Neural cell (in vitro differentiated cells): ENCODE measurements at regions not wholly inside any gene's neighbourhood (a gene's known extent, or its start where the extent isn't known, plus 50 kb on each side); places are given as distances from the start of the nearest gene placed in this dataset.

Experiments
- H2AFZ ChIP-seq: fragments of 200-600, 300-800 bp; sonication (generic), shearing (Covaris generic); 2 replicates; pipeline ENCODE4 v1.6.0; 2014; ENCODE audit warnings: low read depth, mild to moderate bottlenecking, antibody characterized with exemption, low read length, moderate library complexity
- H3F3A ChIP-seq: fragments of 200-600 bp; shearing (Covaris generic); 2 replicates; pipeline ENCODE4 v1.6.1; 2016; ENCODE audit warnings: mild to moderate bottlenecking, moderate library complexity, mixed read lengths, antibody characterized with exemption, low read length; ENCODE audit not compliant: insufficient read depth, poor library complexity, severe bottlenecking
- H3K27ac ChIP-seq: fragments of 200-600, 300-800 bp; sonication (generic), shearing (Covaris generic); 2 replicates; pipeline ENCODE4 v1.5.1; 2014; ENCODE audit warnings: mild to moderate bottlenecking, low read length, moderate library complexity
- H3K27me3 ChIP-seq: fragments of 300-800, 200-600 bp; sonication (generic), shearing (Covaris generic); 2 replicates; pipeline ENCODE4 v1.6.0; 2014; ENCODE audit warnings: mild to moderate bottlenecking, low read depth, low read length, moderate library complexity; ENCODE audit not compliant: insufficient read depth
- H3K36me3 ChIP-seq: fragments of 300-800, 200-600 bp; sonication (generic), shearing (Covaris generic); 2 replicates; pipeline ENCODE4 v1.5.1; 2014; ENCODE audit warnings: mild to moderate bottlenecking, antibody characterized with exemption, low read length, moderate library complexity; ENCODE audit not compliant: insufficient read depth
- H3K4me2 ChIP-seq: fragments of 300-800, 200-600 bp; sonication (generic), shearing (Covaris generic); 2 replicates; pipeline ENCODE4 v1.6.0; 2014; ENCODE audit warnings: mild to moderate bottlenecking, low read length
- H3K4me3 ChIP-seq: fragments of 300-800, 200-600 bp; sonication (generic), shearing (Covaris generic); 2 replicates; pipeline ENCODE4 v1.5.1; 2014; ENCODE audit warnings: mild to moderate bottlenecking, low read length, moderate library complexity
- H3K79me2 ChIP-seq: fragments of 200-600 bp; shearing (Covaris generic); replicated peaks from 2 replicates; pipeline ENCODE4 v1.6.0; 2014; ENCODE audit warnings: mild to moderate bottlenecking, low read length, moderate library complexity; ENCODE audit not compliant: insufficient read depth
- H3K9ac ChIP-seq: fragments of 300-800, 200-600 bp; sonication (generic), shearing (Covaris generic); 2 replicates; pipeline ENCODE4 v1.6.1; 2016; ENCODE audit warnings: mild to moderate bottlenecking, low read length, mixed read lengths
- H3K9me2 ChIP-seq: fragments of 200-600 bp; shearing (Covaris generic); 2 replicates; pipeline ENCODE4 v1.6.1; 2016; ENCODE audit warnings: mild to moderate bottlenecking, low read length, mixed read lengths; ENCODE audit not compliant: insufficient read depth
- H3K9me3 ChIP-seq: fragments of 200-600, 300-800 bp; sonication (generic), shearing (Covaris generic); 2 replicates; pipeline ENCODE4 v1.6.1; 2016; ENCODE audit warnings: mild to moderate bottlenecking, mixed run types, low read length, moderate library complexity, mixed read lengths
- H4K20me1 ChIP-seq: fragments of 200-600 bp; shearing (Covaris generic); 2 replicates; pipeline ENCODE4 v1.6.1; 2016; ENCODE audit warnings: mild to moderate bottlenecking, mixed run types; ENCODE audit not compliant: insufficient read depth
- CTCF ChIP-seq: fragments of 450-650 bp; IDR thresholded peaks from 2 replicates; pipeline ENCODE4 v1.5.1; 2014; ENCODE audit warnings: antibody characterized with exemption, mild to moderate bottlenecking, moderate library complexity; ENCODE audit not compliant: poor library complexity, severe bottlenecking
- EP300 ChIP-seq: fragments of 450-650 bp; conservative IDR thresholded peaks from 2 replicates; pipeline ENCODE4 v1.6.1; 2014; ENCODE audit warnings: antibody characterized with exemption, mild to moderate bottlenecking, moderate library complexity; ENCODE audit not compliant: poor library complexity, severe bottlenecking
- EZH2 ChIP-seq: fragments of 200-600, 300-800 bp; shearing (Covaris generic), sonication (generic); IDR thresholded peaks from 2 replicates; pipeline ENCODE4 v1.6.1; 2014; ENCODE audit warnings: antibody characterized with exemption, low read length, borderline replicate concordance, mild to moderate bottlenecking; ENCODE audit not compliant: insufficient read depth, poor library complexity, severe bottlenecking
- MXI1 ChIP-seq: fragments of 450-650 bp; conservative IDR thresholded peaks from 2 replicates; pipeline ENCODE4 v1.6.1; 2014; ENCODE audit warnings: antibody characterized with exemption, mild to moderate bottlenecking; ENCODE audit not compliant: poor library complexity, severe bottlenecking
- POLR2AphosphoS5 ChIP-seq: IDR thresholded peaks from 2 replicates; pipeline ENCODE4 v1.6.1; 2012
- RAD21 ChIP-seq: fragments of 450-650 bp; conservative IDR thresholded peaks from 2 replicates; pipeline ENCODE4 v1.6.1; 2014; ENCODE audit warnings: antibody characterized with exemption, mild to moderate bottlenecking, moderate library complexity
- REST ChIP-seq: IDR thresholded peaks from 2 replicates; pipeline ENCODE4 v1.6.1; 2012; ENCODE audit warnings: borderline replicate concordance
- SMC3 ChIP-seq: fragments of 450-650 bp; conservative IDR thresholded peaks from 2 replicates; pipeline ENCODE4 v1.6.1; 2014; ENCODE audit warnings: antibody characterized with exemption, mild to moderate bottlenecking, moderate library complexity; ENCODE audit not compliant: poor library complexity
- TAF1 ChIP-seq: IDR thresholded peaks from 2 replicates; pipeline ENCODE4 v1.6.1; 2012; ENCODE audit warnings: low read depth

GRCh38 chr21:34270411-34270810 is 93.4 kb upstream of the KCNE2 start:
- Histone ChIP-seq H3K27ac (no peak overlapping the region), H2AFZ (no peak overlapping the region), H3K9ac (no peak overlapping the region), H3K79me2 (no peaks in the 10 kb centered on the region), H3K36me3 (no peaks in the 10 kb centered on the region), H4K20me1 (no peaks in the 10 kb centered on the region), H3F3A (no peaks in the 10 kb centered on the region), H3K4me3 (no peak overlapping the region), H3K9me3 (no peaks in the 10 kb centered on the region), H3K4me2 (no peak overlapping the region), H3K27me3 (no peaks in the 10 kb centered on the region), H3K9me2 (no peaks in the 10 kb centered on the region)
- TF ChIP-seq EP300 = no peak
- TF ChIP-seq EZH2 = no peak
- TF ChIP-seq SMC3 = no peak
- no peak for TF ChIP-seq MXI1
- no peak for TF ChIP-seq RAD21
- TF ChIP-seq POLR2AphosphoS5 = no peak
- no peak for TF ChIP-seq TAF1
- TF ChIP-seq REST = no peak
- TF ChIP-seq CTCF = no peak

- Histone ChIP-seq H4K20me1 (no peaks in the 10 kb centered on the region), H3K27me3 (no peaks in the 10 kb centered on the region), H3K9me3 (no peaks in the 10 kb centered on the region), H2AFZ (no peak overlapping the region), H3K4me2 (no peak overlapping the region), H3K9me2 (no peaks in the 10 kb centered on the region), H3K27ac (no peak overlapping the region), H3K36me3 (no peaks in the 10 kb centered on the region), H3K4me3 (no peak overlapping the region), H3K9ac (no peak overlapping the region), H3F3A (no peaks in the 10 kb centered on the region), H3K79me2 (no peaks in the 10 kb centered on the region)
- no peak for TF ChIP-seq POLR2AphosphoS5
- no peak for TF ChIP-seq EP300
- TF ChIP-seq EZH2 = no peak
- no peak for TF ChIP-seq SMC3
- TF ChIP-seq RAD21 = no peak
- no peak for TF ChIP-seq TAF1
- no peak for TF ChIP-seq CTCF
- no peak for TF ChIP-seq REST
- TF ChIP-seq MXI1 = no peak
Measured at GRCh38 chr21:34271189-34271851, 92.5 kb upstream of the KCNE2 start.
